HuH-7 (cell line): ENCODE measurements at regions not wholly inside any gene's neighbourhood (a gene's known extent, or its start where the extent isn't known, plus 50 kb on each side); places are given as distances from the start of the nearest gene placed in this dataset.
"Not testable (repeated sequence)": the region's sequence is repeated elsewhere in the genome, so short reads cannot be mapped to it uniquely, and the experiment has no call there.

Experiments
- DNase-seq: peaks from one replicate; pipeline ENCODE4 v3.0.0; 2011; ENCODE audit warnings: low spot score

DNA sequence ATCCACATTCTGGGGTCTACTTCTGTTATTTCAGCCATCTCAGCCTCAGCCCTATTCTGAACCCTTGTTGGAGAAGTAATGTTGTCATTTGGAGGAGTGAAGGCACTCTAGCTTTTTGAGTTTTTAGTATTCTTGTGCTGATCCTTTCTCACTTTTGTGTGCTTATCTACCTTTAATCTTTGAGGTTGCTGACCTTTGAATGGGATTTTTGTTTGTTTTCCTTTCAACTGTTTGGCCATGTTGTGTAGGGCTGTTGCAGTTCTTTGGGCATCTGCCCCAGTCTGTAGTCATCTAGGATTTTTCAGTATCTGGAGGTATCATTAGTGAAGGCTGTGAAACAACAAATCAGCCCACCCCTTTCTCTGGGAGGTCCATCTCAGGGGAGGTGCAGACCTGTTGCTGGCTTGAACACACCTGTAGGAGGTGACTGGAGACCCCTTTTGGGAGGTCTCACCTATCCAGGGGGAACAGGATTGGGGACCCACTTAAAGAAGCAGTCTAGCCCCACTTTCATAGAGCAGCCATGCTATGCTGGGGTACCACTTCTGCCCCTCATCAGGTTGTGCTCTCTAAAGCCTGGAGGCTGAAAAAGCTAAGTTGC lies 1391.4 kb downstream of the UQCRFS1 start:
- DNase-seq = no peak

DNA sequence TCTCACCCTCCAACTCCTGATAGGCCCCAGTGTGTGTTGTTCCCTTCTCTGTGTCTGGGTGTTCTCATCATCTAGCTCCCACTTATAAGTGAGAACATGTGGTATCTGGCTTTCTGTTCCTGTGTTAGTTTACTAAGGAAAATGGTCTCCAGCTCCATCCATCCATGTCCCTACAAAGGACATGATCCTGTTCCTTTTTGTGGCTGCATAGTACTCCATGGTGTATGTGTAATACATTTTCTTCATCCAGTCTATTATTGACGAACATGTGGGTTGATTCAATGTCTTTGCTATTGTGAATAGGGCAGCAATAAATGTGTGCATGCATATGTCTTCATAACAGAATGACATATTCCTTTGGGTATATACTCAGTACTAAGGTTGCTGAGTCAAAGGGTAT lies 1397.0 kb downstream of the UQCRFS1 start:
- DNase-seq = no peak

DNA sequence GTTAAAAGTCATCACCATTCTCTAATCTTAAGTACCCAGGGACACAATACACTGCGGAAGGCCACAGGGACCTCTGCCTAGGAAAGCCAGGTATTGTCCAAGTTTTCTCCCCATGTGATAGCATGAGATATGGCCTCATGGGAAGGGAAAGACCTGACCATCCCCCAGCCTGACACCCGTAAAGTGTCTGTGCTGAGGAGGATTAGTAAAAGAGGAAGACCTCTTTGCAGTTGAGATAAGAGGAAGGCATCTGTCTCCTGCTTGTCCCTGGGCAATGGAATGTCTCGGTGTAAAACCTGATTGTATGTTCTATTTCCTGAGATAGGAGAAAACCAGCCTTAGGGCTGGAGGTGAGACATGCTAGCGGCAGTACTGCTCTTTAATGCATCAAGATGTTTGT lies 1398.1 kb downstream of the UQCRFS1 start:
- DNase-seq = not testable (repeated sequence)

DNA sequence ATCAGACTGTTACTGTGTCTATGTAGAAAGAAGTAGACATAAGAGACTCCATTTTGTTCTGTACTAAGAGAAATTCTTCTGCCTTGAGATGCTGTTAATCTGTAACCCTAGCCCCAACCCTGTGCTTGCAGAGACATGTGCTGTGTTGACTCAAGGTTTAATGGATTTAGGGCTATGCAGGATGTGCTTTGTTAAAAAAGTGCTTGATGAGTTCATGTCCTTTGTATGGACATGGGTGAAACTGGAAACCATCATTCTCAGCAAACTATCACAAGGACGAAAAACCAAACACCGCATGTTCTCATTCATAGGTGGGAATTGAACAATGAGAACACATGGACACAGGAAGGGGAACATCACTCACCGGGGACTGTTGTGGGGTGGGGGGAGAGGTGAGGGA lies 1398.7 kb downstream of the UQCRFS1 start:
- DNase-seq = not testable (repeated sequence)

DNA sequence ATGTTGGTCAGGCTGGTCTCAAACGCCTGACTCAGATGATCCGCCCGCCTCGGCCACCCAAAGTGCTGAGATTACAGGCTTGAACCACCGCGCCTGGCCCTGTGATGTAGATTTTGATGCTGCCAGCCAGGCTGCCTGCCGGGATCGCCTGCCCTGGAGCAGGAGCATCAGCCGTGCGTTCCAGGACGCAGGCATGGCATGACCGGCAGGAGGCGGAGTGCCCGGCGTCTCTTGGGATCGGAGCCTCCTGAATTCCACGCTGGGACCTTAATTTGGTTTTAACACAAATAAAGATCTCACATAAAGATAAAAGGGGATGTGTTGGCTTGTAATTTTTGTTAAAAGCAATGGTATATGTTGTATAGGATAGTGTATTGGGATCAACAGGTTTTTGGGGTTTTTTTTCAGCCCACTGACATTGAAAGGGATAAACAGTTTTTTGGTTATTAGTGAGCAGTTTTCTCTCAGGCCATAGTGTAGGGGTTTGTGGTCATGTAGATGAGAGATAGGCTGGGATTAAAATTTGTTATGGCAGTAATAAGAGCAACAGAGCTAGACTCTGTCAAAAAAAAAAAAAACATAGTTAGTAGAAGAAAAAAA lies 1406.4 kb downstream of the UQCRFS1 start:
- DNase-seq = no peak

DNA sequence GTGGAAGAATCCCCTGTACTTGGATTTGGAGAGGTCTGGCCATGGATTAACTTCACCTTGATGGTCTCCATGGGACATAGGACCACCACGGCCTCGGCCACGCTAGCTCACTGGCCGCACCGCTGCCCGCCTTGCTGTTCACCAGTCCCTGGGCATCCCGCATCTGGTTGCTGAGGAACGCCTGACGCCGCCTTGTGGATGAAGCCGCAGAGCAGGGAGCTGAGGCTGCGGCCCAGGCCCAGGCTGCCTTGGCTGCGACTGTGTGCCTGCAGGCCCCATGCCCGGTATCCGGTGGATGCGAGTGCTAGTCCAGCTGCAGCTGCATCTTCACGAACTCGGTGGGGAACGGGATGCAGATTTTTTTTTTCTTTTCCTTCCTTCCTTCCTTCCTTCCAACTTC lies 1407.1 kb downstream of the UQCRFS1 start:
- no peak for DNase-seq

DNA sequence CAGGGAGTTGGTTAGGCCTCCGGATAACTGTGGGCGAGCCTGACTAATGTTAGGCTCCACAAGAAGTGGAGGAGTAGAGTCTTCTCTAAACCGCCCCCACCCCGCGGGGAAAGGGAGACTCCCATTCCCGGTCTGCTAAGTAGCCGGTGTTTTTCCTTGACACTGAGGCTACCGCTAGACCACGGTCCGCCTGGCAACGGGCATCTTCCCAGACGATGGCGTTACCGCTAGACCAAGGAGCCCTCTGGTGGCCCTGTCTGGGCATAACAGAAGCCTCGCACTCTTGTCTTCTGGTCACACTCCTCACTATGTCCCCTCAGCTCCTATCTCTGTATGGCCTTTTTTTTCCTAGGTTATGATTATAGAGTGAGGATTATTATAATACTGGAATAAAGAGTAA lies 1410.7 kb downstream of the UQCRFS1 start:
- not testable (repeated sequence) for DNase-seq

DNA sequence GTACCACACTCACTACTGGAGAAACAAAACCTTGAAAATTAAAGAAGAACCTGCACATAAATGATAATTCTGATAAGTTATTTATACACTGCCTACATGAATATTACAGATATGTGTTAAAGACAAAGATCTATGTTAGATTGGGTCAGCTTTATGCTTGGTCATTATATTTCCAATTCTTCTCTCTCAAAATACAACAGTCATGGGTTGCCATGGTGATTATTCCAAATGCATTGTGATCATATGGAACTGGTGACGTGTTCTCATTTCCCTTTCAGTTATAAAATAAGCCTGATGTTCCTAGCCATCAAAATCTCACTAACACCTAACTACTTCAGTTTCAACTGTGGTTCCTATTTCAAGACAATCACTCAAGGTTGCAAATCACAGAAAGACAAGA lies 1416.4 kb downstream of the UQCRFS1 start:
- no peak for DNase-seq

DNA sequence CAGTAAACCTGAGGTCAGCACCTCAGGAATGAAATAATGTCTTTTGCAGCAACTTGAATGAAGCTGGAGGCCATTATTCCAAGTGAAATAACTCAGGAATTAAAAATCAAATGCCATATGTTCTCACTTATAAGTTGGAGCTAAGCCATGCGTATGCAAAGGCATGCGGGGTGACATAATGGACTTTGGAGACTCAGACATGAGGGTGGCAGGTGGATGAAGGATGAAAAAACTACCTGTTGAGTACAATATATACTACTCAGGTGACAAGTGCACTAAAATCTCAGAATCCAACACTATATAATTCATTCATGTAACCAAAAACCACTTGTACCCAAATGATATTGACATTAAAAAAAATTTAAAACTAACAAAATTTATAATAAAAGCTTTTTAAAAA lies 1416.9 kb downstream of the UQCRFS1 start:
- DNase-seq = no peak

DNA sequence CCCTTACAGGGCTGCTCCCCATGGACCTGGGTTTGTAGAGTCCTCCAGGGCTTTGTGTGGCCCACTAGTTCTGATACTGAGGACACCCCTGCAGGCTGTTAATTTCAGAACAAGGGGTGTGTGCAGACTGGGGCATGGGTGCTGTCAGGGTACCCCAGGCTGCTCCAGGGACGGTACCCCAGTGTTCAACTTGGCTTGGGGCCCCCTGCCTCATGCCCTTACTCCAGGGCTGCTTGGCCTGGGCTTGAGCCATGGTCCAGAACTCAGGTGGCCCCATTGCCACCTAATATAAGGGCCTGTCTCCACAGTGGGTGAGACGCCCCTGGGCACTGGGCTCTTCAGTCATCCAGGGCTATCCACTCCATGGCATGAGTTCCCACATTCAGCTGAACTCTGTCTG lies 1417.6 kb downstream of the UQCRFS1 start:
- no peak for DNase-seq

DNA sequence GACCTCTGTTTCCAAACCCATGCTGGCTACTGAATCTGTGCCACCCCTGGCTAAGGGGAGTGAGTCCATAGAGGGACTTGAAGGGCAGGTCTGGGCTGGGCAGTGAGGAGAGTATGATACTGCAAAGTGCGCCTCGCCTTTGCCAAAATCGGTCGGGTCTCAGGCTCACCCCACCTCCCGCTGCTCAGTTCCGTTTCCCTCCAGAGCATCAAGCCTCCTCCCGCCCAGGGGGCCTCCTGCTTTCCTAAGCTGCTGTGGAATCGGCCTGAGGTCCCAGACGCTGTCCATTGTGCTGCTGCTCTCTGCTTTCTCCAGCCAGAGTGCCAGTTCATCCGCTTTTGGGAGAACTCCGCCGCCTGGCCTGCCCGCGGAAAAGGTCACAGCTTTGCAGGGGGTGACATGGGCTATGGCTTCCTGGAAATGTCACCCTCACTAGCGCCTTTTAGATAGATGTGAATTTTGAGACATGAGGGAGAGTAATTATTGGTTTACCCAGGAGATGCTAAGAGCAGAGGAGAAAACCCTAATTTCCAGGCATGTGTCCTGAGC lies 1418.4 kb downstream of the UQCRFS1 start:
- peak; percentile 14 for DNase-seq

DNA sequence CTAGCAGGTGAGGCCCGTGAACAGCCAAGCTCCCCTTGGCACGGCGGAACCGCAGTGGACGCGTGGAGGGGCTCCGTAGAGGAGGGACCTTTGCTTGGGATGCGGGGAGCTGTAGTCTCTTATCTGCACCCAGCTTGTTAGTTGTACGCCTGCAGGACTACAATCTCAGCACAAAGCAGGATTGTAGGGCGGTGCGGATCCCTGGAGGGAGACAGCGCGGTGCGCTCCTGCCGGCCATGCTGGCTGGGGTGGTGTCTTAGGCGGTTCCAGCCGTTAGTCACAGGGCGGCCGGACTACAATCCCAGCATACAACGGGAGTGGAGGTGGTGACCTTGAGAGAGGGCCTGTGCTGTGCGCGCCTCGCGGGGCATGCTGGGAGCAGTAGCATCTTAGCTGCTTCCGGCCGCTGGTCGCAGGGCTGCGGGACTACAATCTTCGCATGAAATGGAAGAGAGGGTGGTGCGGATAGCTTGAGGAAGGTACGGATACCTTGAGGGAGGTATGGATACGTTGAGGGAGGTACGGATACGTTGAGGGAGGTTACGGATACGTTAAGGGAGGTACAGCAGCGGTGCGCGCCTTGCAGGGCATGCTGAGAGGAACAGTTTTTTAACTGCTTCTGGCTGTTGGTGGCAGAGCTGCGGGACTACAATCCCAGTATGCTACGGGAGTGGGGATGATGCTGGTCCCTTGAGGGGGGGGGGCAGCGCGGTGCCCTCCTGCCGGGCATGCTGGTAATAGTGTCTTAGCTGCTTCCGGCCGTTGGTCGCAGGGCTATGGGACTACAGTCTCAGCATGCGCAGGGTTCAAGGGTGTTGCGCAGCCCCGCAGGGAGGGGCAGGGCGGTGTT lies 1419.1 kb downstream of the UQCRFS1 start:
- peak; percentile 94 for DNase-seq

DNA sequence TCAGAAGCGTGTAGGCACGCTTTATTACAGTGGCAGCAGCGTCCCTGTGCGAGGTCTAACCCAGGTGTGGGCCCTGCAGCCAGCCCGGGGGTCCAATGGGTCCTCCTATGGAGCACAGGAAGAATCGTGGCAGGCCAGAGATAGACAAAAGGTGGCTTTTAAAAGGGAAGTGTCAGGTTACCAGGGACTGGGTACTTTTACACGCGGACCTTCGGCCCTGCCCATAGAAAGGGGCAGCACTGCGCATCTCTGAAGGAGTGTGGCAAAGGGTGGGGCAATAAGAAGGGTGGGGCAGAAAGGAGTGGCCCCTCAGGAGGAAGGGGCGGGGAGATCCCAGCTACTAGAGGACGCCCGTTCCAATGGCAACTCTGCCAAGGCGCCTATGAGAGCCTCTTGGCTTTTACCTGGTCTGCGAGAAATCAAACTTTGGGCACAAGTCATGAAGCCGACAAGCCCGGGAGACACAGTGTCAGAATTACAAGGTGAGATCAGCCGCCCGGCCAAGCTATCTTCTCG lies 1419.8 kb downstream of the UQCRFS1 start:
- DNase-seq = peak; percentile 68

DNA sequence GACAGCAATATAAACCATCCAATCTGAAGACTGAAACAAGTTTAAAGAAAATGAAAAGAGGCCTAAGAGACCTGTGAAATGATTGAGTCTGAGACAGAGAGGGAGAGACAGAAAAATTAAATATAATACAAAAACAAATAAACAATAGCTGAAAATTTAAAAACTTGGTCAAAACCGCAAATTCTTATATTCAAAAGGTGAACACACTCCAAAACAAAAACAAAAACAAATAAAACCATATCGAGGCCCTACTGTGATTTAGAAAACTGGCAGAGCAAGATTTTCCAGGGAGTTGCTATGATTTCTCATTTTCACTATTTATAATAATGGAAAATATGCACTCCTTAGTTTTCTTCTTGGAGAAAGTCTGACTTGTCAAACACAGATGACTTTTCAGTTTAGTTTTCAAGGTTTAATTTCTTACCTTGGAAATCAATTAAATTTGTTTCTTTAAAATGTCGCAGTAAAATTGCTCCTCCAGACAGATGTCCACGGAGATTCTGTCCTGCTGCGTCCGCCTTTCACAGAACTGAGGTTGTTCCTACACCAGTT lies 1420.3 kb downstream of the UQCRFS1 start:
- DNase-seq = no peak

DNA sequence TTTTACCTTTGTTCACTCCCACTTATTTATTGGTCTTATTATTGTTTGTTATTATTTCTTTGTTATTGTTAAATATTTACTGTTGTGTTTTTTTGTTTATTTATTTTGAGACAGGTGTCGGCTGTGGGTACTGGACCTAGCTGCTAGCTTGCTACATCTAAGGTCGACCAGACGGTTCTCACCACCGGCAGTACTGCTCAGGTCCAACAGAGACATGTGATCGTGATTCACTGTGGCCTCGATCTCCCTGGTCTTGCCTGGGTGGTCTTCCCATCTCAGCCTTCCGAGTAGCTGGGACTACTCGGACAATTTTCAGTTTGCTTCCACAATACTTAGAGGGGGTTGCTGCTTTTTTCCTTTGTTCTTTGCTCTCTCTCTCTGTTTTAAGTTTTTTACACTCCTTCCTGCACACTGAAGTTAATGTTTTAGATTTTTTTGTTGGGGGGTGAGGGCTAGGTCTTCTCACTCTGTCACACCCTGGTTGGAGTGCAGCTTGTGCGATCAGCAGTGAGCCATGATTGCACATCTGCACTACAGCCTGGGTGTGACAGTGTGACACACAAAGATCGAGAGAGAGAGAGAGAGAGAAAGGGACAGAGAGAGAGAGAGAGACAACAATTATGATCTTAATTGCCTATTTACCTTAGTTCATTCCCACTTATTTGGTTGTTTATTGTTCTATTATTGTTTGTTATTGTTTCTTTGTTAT lies 1432.4 kb downstream of the UQCRFS1 start:
- DNase-seq = no peak

DNA sequence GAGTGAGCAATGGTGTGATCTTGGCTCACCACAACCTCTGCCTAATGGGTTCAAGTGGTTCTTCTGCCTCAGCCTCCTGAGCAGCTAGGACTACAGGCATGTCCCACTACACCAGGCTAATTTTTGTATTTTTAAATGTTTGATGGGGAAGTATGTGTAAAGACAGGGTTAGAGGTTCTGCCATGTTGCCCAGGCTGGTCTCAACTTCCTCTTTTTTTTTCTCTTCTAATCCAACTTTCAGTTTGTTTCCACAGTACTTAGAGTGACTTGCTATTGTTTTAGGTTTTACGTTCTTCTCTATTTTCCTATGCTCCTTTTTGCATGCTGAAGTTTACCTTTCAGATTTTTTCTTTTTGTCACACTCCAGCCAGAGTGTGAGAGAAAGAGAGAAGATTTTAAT lies 1433.0 kb downstream of the UQCRFS1 start:
- DNase-seq = no peak

DNA sequence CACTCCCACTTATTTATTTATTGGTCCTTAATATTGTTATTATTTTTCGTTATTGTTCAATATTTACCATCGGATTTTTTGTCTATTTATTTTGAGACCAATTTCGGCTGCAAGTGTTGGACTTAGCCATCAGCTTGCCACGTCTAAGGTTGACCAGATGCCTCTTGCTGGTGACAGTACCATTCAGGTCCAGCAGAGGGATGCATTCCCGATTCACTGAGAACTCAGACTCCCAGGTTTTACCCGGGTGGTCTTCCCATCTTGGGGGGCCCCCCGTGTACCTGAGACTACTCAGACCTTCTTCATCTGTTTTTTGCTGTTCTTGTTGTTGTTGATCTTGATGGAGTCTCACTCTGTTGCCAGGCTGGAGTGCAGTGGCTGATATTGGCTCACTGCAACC lies 1435.2 kb downstream of the UQCRFS1 start:
- peak; percentile 23 for DNase-seq

DNA sequence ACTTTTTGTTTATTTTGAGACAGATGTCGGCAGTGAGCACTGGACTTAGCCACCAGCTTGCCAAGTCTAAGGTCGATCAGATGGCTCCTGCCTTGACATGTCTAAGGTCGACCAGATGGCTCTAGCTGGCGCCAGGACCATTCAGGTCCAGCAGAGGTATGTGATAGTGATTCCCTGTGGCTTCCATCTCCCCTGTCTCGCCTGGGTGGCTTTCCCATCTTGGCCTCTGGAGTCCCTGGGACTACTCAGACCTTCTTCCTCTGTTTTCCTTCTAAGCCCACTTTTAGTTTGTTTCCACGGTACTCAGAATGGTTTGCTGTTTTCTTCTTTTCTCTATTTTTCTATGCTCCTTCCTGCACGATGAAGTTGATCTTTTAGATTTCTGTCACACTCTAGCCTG lies 1435.7 kb downstream of the UQCRFS1 start:
- DNase-seq = no peak

DNA sequence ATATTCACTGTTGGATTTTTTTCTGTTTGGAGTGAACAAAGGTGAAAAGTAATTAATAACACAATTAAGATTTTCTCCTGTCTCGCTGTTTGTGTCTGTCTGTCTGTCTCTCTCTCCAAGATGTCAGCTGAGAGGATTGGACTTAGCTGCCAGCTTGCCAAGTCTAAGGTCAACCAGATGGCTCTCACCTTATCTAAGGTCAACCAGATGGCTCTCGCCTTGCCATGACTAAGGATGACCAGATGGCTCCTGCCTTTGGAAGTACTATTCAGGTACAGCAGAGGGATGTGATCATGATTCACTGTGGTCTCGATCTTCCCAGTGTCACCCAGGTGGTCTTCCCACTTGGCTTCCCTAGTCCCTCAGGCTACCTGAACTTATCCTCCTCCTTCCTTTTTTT lies 1436.4 kb downstream of the UQCRFS1 start:
- no peak for DNase-seq

DNA sequence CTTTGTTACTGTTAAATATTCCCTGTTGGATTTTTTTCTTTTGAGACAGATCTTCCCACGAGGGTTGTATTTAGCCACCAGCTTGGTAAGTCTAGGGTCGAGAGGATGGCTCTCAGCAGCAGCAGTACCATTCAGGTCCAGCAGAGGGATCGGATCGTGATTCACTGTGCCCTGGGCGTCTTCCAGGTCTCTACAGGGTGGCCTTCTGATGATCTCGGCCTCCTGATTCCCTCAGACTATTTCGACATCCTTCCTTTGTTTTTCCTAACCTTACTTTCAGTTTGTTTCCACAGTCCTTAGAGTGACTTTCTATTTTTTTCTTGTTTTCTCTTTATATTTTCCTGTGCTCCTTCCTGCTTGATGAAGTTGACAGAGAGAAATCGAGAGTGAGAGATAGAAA lies 1436.9 kb downstream of the UQCRFS1 start:
- peak; percentile 44 for DNase-seq

DNA sequence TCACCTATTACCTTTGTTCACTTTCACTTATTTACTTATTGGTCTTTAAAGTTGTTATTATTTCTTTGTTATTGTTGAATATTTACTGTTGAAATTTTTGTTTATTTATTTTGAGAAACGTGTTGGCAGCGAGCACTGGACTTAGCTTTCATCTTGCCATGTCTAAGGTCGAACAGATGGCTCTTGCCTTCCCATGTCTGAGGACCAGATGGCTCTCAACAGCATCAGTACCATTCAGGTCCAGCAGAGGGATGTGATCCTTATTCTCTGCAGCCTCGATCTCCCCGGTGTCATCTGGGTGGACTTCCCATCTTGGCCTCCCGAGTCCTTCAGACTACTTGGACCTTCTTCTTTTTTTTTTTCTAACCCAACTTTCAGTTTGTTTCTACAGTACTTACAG lies 1437.6 kb downstream of the UQCRFS1 start:
- no peak for DNase-seq

DNA sequence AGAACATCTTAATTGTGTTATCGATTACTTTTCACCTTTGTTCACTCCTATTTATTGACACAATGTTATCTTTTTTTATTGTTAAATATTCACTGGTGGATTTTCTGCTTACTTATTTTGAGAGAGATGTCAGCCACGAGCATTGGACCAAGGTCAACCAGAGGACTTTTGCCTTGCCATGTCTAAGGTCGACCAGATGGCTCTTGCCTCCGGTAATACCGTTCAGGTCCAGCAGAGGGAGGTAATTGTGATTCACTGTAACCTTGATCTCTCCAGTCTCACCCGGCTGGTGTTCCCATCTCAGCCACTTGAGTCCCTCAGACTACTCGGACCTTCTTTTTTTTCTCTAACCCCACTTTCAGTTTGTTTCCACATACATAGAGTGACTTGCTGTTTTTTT lies 1438.1 kb downstream of the UQCRFS1 start:
- DNase-seq = peak; percentile 24
